GM12878 (cell line): ENCODE measurements at regions not wholly inside any gene's neighbourhood (a gene's known extent, or its start where the extent isn't known, plus 50 kb on each side); places are given as distances from the start of the nearest gene placed in this dataset.

Experiments
- SIX5 ChIP-seq: IDR thresholded peaks from 2 replicates; pipeline ENCODE4 v1.6.1; 2011; ENCODE audit warnings: mild to moderate bottlenecking, low read depth, low read length, moderate library complexity; ENCODE audit not compliant: severe bottlenecking
- TF ChIP-seq, protein P1 (sequence below): IDR thresholded peaks from 2 replicates; pipeline ENCODE4 v1.6.1; 2011; ENCODE audit warnings: low read depth, low read length, improper control_type of control experiment, borderline replicate concordance
- TF ChIP-seq, protein P2 (sequence below): IDR thresholded peaks from 2 replicates; pipeline ENCODE4 v1.6.1; 2012; ENCODE audit warnings: low read depth, low read length, improper control_type of control experiment
- TF ChIP-seq, protein P3 (sequence below): IDR thresholded peaks from 2 replicates; pipeline ENCODE4 v1.6.1; 2012; ENCODE audit warnings: low read depth, low read length, improper control_type of control experiment
- TF ChIP-seq, protein P4 (sequence below): IDR thresholded peaks from 2 replicates; pipeline ENCODE4 v1.6.1; 2011; ENCODE audit warnings: low read depth, mild to moderate bottlenecking, low read length, moderate library complexity, borderline replicate concordance; ENCODE audit errors: extremely low read depth

DNA sequence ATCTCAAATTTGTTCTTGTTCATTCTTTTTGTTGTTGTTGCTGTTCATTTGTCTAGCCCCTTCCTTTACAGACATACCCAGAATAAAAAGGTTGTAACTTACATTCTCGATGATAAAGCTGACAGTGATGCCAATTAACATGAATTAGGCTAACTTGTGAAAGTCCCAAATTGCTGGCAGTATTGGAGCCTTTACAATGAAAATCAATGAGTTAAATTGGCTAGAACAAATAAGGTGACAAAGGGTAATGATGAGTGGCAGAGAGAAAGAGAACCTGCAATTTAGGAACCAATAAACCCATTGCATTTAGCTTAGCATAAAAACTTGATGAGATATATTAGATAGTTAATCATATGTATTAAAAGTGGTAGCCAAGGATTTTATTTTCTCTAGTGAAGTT is 521.0 kb downstream of the ADCYAP1 start:
- TF ChIP-seq, protein P1, sequence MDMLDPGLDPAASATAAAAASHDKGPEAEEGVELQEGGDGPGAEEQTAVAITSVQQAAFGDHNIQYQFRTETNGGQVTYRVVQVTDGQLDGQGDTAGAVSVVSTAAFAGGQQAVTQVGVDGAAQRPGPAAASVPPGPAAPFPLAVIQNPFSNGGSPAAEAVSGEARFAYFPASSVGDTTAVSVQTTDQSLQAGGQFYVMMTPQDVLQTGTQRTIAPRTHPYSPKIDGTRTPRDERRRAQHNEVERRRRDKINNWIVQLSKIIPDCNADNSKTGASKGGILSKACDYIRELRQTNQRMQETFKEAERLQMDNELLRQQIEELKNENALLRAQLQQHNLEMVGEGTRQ = no peak
- TF ChIP-seq SIX5 = no peak
- TF ChIP-seq, protein P2, sequence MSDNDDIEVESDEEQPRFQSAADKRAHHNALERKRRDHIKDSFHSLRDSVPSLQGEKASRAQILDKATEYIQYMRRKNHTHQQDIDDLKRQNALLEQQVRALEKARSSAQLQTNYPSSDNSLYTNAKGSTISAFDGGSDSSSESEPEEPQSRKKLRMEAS = no peak
- TF ChIP-seq, protein P3, sequence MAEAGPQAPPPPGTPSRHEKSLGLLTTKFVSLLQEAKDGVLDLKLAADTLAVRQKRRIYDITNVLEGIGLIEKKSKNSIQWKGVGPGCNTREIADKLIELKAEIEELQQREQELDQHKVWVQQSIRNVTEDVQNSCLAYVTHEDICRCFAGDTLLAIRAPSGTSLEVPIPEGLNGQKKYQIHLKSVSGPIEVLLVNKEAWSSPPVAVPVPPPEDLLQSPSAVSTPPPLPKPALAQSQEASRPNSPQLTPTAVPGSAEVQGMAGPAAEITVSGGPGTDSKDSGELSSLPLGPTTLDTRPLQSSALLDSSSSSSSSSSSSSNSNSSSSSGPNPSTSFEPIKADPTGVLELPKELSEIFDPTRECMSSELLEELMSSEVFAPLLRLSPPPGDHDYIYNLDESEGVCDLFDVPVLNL = no peak
- TF ChIP-seq, protein P4, sequence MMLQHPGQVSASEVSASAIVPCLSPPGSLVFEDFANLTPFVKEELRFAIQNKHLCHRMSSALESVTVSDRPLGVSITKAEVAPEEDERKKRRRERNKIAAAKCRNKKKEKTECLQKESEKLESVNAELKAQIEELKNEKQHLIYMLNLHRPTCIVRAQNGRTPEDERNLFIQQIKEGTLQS = no peak
